Upper lobe of left lung (tissue), 4 donors: ENCODE measurements at regions not wholly inside any gene's neighbourhood (a gene's known extent, or its start where the extent isn't known, plus 50 kb on each side); places are given as distances from the start of the nearest gene placed in this dataset.

Source experiments
- CTCF ChIP-seq, 6 experiments: fragments of 450-650 bp in 4 of 6; fragments of 200-600 bp in 2 of 6; sonication (generic) in 2 of 6; IDR thresholded peaks; one replicate each; pipeline ENCODE4 v1.5.1; 2016 to 2019; ENCODE audit warnings: antibody characterized with exemption in 6 of 6
- EP300 ChIP-seq, 4 donors: sonication (generic); formaldehyde crosslinking; IDR thresholded peaks; one replicate each; pipeline ENCODE4 v1.5.1; 2017; ENCODE audit warnings: antibody characterized with exemption in 4 of 4, control low read depth in 2 of 4
- POLR2A ChIP-seq, 4 donors: fragments of 450-650 bp; IDR thresholded peaks; one replicate each; pipeline ENCODE4 v1.5.1; 2016 to 2017; ENCODE audit warnings: antibody characterized with exemption in 4 of 4, mild to moderate bottlenecking in 2 of 4
- POLR2AphosphoS5 ChIP-seq, 2 donors: sonication (generic); formaldehyde crosslinking; IDR thresholded peaks; one replicate each; pipeline ENCODE4 v1.5.1; 2017; ENCODE audit warnings: antibody characterized with exemption in 2 of 2

DNA sequence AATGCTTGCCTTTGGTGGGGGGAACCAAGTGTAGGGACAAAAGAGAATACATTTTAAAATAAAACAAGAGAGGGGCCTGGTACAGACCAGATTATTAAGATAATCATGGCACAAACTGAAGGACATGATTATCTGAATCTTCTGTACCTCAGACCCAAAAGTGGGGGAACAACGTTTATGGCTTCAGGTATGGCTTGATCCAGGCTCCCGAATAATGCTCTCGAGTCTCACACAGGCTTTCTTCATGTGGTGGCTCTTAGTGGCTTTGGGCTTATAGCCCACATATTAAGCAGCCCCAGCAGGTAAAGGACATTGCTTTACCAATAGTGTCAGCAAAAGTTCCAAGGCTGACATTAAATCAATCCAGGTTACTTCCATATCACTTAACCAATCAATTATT, 106.8 kb upstream of the FOXK1 start:
- TF ChIP-seq CTCF (IDR thresholded peaks at IDR 0.05) (no peak), EP300 (IDR thresholded peaks at IDR 0.05) (no peak), POLR2AphosphoS5 (IDR thresholded peaks at IDR 0.05) (no peak), POLR2A (IDR thresholded peaks at IDR 0.05) (no peak)
